H9 (cell line): ENCODE measurements at regions not wholly inside any gene's neighbourhood (a gene's known extent, or its start where the extent isn't known, plus 50 kb on each side); places are given as distances from the start of the nearest gene placed in this dataset.

Experiments used
- DNase-seq: peaks from one replicate; pipeline ENCODE4 v3.0.0-alpha.2; 2017
- H2AFZ ChIP-seq: one replicate; pipeline ENCODE4 v1.6.1; 2013; ENCODE audit warnings: mild to moderate bottlenecking, low read length, control low read depth, moderate library complexity
- H2AK5ac ChIP-seq: 2 replicates; pipeline ENCODE4 v1.6.1; 2013; ENCODE audit warnings: low read length, control low read depth, mixed read lengths; ENCODE audit not compliant: insufficient read length
- H2BK120ac ChIP-seq: one replicate; pipeline ENCODE4 v1.6.1; 2013; ENCODE audit warnings: low read depth, mild to moderate bottlenecking, low read length, control low read depth, inconsistent platforms; ENCODE audit not compliant: poor library complexity, severe bottlenecking
- H2BK12ac ChIP-seq: 2 replicates; pipeline ENCODE4 v1.6.1; 2013; ENCODE audit warnings: low read length, control low read depth, mixed read lengths, low read depth; ENCODE audit not compliant: insufficient read length
- H2BK15ac ChIP-seq: 2 replicates; pipeline ENCODE4 v1.6.1; 2013; ENCODE audit warnings: low read depth, low read length, control low read depth
- H2BK20ac ChIP-seq: one replicate; pipeline ENCODE4 v1.6.1; 2013; ENCODE audit warnings: low read depth, mild to moderate bottlenecking, low read length, control low read depth, inconsistent platforms; ENCODE audit not compliant: poor library complexity, severe bottlenecking
- H2BK5ac ChIP-seq: 2 replicates; pipeline ENCODE4 v1.6.1; 2013; ENCODE audit warnings: low read length, control low read depth, mixed read lengths; ENCODE audit not compliant: insufficient read length
- H3K14ac ChIP-seq: 2 replicates; pipeline ENCODE4 v1.6.1; 2013; ENCODE audit warnings: low read length, control low read depth; ENCODE audit not compliant: insufficient read depth
- H3K18ac ChIP-seq: 2 replicates; pipeline ENCODE4 v1.6.1; 2013; ENCODE audit warnings: low read depth, mild to moderate bottlenecking, mixed read lengths, low read length, control low read depth; ENCODE audit not compliant: insufficient read length
- H3K23ac ChIP-seq: 2 replicates; pipeline ENCODE4 v1.6.1; 2013; ENCODE audit warnings: low read length, control low read depth, mixed read lengths, low read depth; ENCODE audit not compliant: insufficient read length
- H3K23me2 ChIP-seq: 2 replicates; pipeline ENCODE4 v1.6.1; 2013; ENCODE audit warnings: low read depth, mild to moderate bottlenecking, mixed read lengths, low read length, control low read depth; ENCODE audit not compliant: insufficient read length, poor library complexity, severe bottlenecking
- H3K27ac ChIP-seq: 2 replicates; pipeline ENCODE4 v1.5.1; 2013; ENCODE audit warnings: low read length, control low read depth, mixed read lengths, low read depth; ENCODE audit not compliant: insufficient read length
- H3K27me3 ChIP-seq: 2 replicates; pipeline ENCODE4 v1.6.1; 2013; ENCODE audit warnings: low read length, control low read depth, inconsistent platforms; ENCODE audit not compliant: insufficient read depth
- H3K4ac ChIP-seq: 2 replicates; pipeline ENCODE4 v1.6.1; 2013; ENCODE audit warnings: low read depth, mild to moderate bottlenecking, control low read depth, inconsistent platforms, low read length, moderate library complexity
- H3K4me1 ChIP-seq: 2 replicates; pipeline ENCODE4 v1.6.1; 2013; ENCODE audit warnings: low read length, control low read depth, inconsistent platforms; ENCODE audit not compliant: insufficient read depth
- H3K4me2 ChIP-seq: 2 replicates; pipeline ENCODE4 v1.6.1; 2013; ENCODE audit warnings: low read length, control low read depth, mixed read lengths; ENCODE audit not compliant: insufficient read length, insufficient read depth
- H3K56ac ChIP-seq: 2 replicates; pipeline ENCODE4 v1.6.1; 2013; ENCODE audit warnings: low read depth, mild to moderate bottlenecking, mixed read lengths, low read length, control low read depth; ENCODE audit not compliant: insufficient read length
- H3K79me1 ChIP-seq: 2 replicates; pipeline ENCODE4 v1.6.1; 2013; ENCODE audit warnings: low read depth, mild to moderate bottlenecking, moderate library complexity, low read length, control low read depth, inconsistent platforms; ENCODE audit not compliant: insufficient read depth, poor library complexity, severe bottlenecking
- H3K79me2 ChIP-seq: 2 replicates; pipeline ENCODE4 v1.6.1; 2013; ENCODE audit warnings: low read length, control low read depth, inconsistent platforms; ENCODE audit not compliant: insufficient read depth
- H3K9ac ChIP-seq: 2 replicates; pipeline ENCODE4 v1.6.1; 2013; ENCODE audit warnings: low read length, control low read depth, mixed read lengths; ENCODE audit not compliant: insufficient read length; ENCODE audit errors: extremely low read depth
- H3K9me3 ChIP-seq: one replicate; pipeline ENCODE4 v1.6.1; 2013; ENCODE audit warnings: low read depth, low read length, inconsistent platforms; ENCODE audit not compliant: control insufficient read depth
- H3T11ph ChIP-seq: one replicate; pipeline ENCODE4 v1.6.1; 2013; ENCODE audit warnings: mild to moderate bottlenecking, low read length, control low read depth, inconsistent platforms
- H4K20me1 ChIP-seq: one replicate; pipeline ENCODE4 v1.6.1; 2013; ENCODE audit not compliant: control insufficient read depth, insufficient read length, insufficient read depth
- H4K5ac ChIP-seq: 2 replicates; pipeline ENCODE4 v1.6.1; 2013; ENCODE audit warnings: low read depth, mild to moderate bottlenecking, mixed read lengths, low read length, control low read depth; ENCODE audit not compliant: insufficient read length
- H4K8ac ChIP-seq: replicated peaks from 2 replicates; pipeline ENCODE4 v1.6.1; 2013; ENCODE audit warnings: low read length, control low read depth, mixed read lengths, low read depth; ENCODE audit not compliant: insufficient read length
- H4K91ac ChIP-seq: 2 replicates; pipeline ENCODE4 v1.6.1; 2013; ENCODE audit warnings: low read depth, mild to moderate bottlenecking, moderate library complexity, mixed read lengths, low read length, control low read depth; ENCODE audit not compliant: insufficient read length
- H3K27ac Mint-ChIP-seq, 3 experiments: 2 replicates in 2 of 3; 3 replicates in 1 of 3; pipeline ENCODE4 v1.8.0; 2020 to 2021; ENCODE audit warnings: mixed read lengths in 3 of 3, mild to moderate bottlenecking in 1 of 3, moderate library complexity in 1 of 3
- H3K27me3 Mint-ChIP-seq: 2 replicates; pipeline ENCODE4 v1.8.0; 2021; ENCODE audit warnings: low read depth, mild to moderate bottlenecking, moderate library complexity, mixed read lengths
- H3K36me3 Mint-ChIP-seq, 3 experiments: 2 replicates in 2 of 3; 3 replicates in 1 of 3; pipeline ENCODE4 v1.8.0; 2020 to 2021; ENCODE audit warnings: low read depth in 3 of 3, mixed read lengths in 3 of 3; ENCODE audit not compliant: insufficient read depth in 1 of 3
- H3K4me1 Mint-ChIP-seq, 2 experiments: 2 replicates each; pipeline ENCODE4 v1.8.0; 2020; ENCODE audit warnings: mixed read lengths in 2 of 2
- H3K4me3 Mint-ChIP-seq, 2 experiments: 2 replicates in 1 of 2; 3 replicates in 1 of 2; pipeline ENCODE4 v1.8.0; 2020 to 2021; ENCODE audit warnings: mild to moderate bottlenecking in 2 of 2, mixed read lengths in 2 of 2, moderate library complexity in 1 of 2
- H3K9me3 Mint-ChIP-seq, 2 experiments: 2 replicates in 1 of 2; 3 replicates in 1 of 2; pipeline ENCODE4 v1.8.0; 2020; ENCODE audit warnings: mild to moderate bottlenecking in 2 of 2, mixed read lengths in 2 of 2, moderate library complexity in 1 of 2
- CTCF ChIP-seq: fragments of 200-600 bp; sonication (generic); conservative IDR thresholded peaks from 3 replicates; pipeline ENCODE4 v1.8.0; 2021; ENCODE audit warnings: antibody characterized with exemption, mild to moderate bottlenecking
- WGBS: extraction: QIAGEN DNeasy Blood & Tissue Kit; methylation state at CpG from one replicate; pipeline ENCODE4 v1.1.7; 2013; ENCODE audit warnings: missing lambda C conversion rate, low lambda C conversion rate, mixed read lengths; ENCODE audit not compliant: insufficient read length; ENCODE audit errors: extremely low coverage; 5-methylcytosine and 5-hydroxymethylcytosine counted together

- Mint-ChIP-seq H3K4me1 (no peaks in the 10 kb centered on the region), H3K27me3 (peaks cover 1% of the 10 kb centered on the region), H3K9me3 (peaks cover 24 to 90% of the 10 kb centered on the region in 2 experiments), H3K4me3 (no peak overlapping the region), H3K27ac (no peak overlapping the region; a peak in 1 of 7 replicates), H3K36me3 (peaks cover 1 to 18% (median 2%) of the 10 kb centered on the region in 3 experiments; a peak in 3 of 7 replicates)
- H4K91ac ChIP-seq: no peak overlapping the region
- no CpG with 5 or more reads among the region's 5 CpGs for WGBS
- H4K8ac ChIP-seq: no peak overlapping the region
- H3K23me2 ChIP-seq: no peaks in the 10 kb centered on the region
- no peaks in the 10 kb centered on the region for H4K20me1 ChIP-seq
- no peak overlapping the region for H2BK15ac ChIP-seq
- no peak overlapping the region for H2AFZ ChIP-seq
- H3K9me3 ChIP-seq: peaks cover 16% of the 10 kb centered on the region
- H3K79me2 ChIP-seq: no peaks in the 10 kb centered on the region
- no peak overlapping the region for H2BK12ac ChIP-seq
- H2AK5ac ChIP-seq: no peak overlapping the region
- H3K27me3 ChIP-seq: no peaks in the 10 kb centered on the region
- H2BK120ac ChIP-seq: no peak overlapping the region
- no peak overlapping the region for H3T11ph ChIP-seq
- no peak for TF ChIP-seq CTCF
- H3K56ac ChIP-seq: no peak overlapping the region
- no peak for DNase-seq
- no peak overlapping the region for H3K4ac ChIP-seq
- no peak overlapping the region for H2BK5ac ChIP-seq
- no peak overlapping the region for H3K23ac ChIP-seq
- no peak overlapping the region for H3K18ac ChIP-seq
- no peak overlapping the region for H2BK20ac ChIP-seq
- H3K14ac ChIP-seq: no peak overlapping the region
- H4K5ac ChIP-seq: no peak overlapping the region
- H3K79me1 ChIP-seq: no peaks in the 10 kb centered on the region
- no peak overlapping the region for H3K27ac ChIP-seq
- H3K4me1 ChIP-seq: no peaks in the 10 kb centered on the region
- H3K9ac ChIP-seq: no peak overlapping the region
- H3K4me2 ChIP-seq: no peak overlapping the region
These were observed 1166.6 kb downstream of the TBC1D22A start for GRCh38 chr22:47929073-47929472.
